ENCODE measurements at regions not wholly inside any gene's neighbourhood (a gene's known extent, or its start where the extent isn't known, plus 50 kb on each side); places are given as distances from the start of the nearest gene placed in this dataset.

GRCh38 chr20:1833728-1834726 lies 61.2 kb upstream of the SIRPA start:
- H3K36me3 ChIP-seq (ENCODE audit: insufficient read depth, low read length), result no peaks in the 10 kb centered on the region
- peaks cover 3% of the 10 kb centered on the region for H3K27me3 ChIP-seq (ENCODE audit: insufficient read depth, low read length)
- no peak overlapping the region for H2AFZ ChIP-seq (ENCODE audit: low read length, unreplicated experiment)
- no peak overlapping the region for H3K27ac ChIP-seq (ENCODE audit: low read depth, low read length)
- no peak overlapping the region for H3K4me3 ChIP-seq (ENCODE audit: low read depth, low read length)
- peaks cover 12% of the 10 kb centered on the region for H3K4me1 ChIP-seq (ENCODE audit: control insufficient read depth, insufficient read depth, low read length, unreplicated experiment)
- H3K79me2 ChIP-seq (ENCODE audit: control insufficient read depth, insufficient read depth, low read length, unreplicated experiment), result no peaks in the 10 kb centered on the region

GRCh38 chr20:1833216-1833615 lies 62.0 kb upstream of the SIRPA start:
- Histone ChIP-seq H3K27me3 (ENCODE audit: insufficient read depth, low read length) (peaks cover 3% of the 10 kb centered on the region), H3K79me2 (ENCODE audit: control insufficient read depth, insufficient read depth, low read length, unreplicated experiment) (no peaks in the 10 kb centered on the region), H3K4me3 (ENCODE audit: low read depth, low read length) (no peak overlapping the region), H3K36me3 (ENCODE audit: insufficient read depth, low read length) (no peaks in the 10 kb centered on the region), H3K27ac (ENCODE audit: low read depth, low read length) (no peak overlapping the region), H2AFZ (ENCODE audit: low read length, unreplicated experiment) (no peak overlapping the region), H3K4me1 (ENCODE audit: control insufficient read depth, insufficient read depth, low read length, unreplicated experiment) (peaks cover 12% of the 10 kb centered on the region)

- H3K36me3 ChIP-seq (ENCODE audit: insufficient read depth, low read length), result no peaks in the 10 kb centered on the region
- no peak overlapping the region for H3K27ac ChIP-seq (ENCODE audit: low read depth, low read length)
- H2AFZ ChIP-seq (ENCODE audit: low read length, unreplicated experiment), result no peak overlapping the region
- no peaks in the 10 kb centered on the region for H3K79me2 ChIP-seq (ENCODE audit: control insufficient read depth, insufficient read depth, low read length, unreplicated experiment)
- H3K4me1 ChIP-seq (ENCODE audit: control insufficient read depth, insufficient read depth, low read length, unreplicated experiment), result peaks cover 12% of the 10 kb centered on the region
- peaks cover 3% of the 10 kb centered on the region for H3K27me3 ChIP-seq (ENCODE audit: insufficient read depth, low read length)
- H3K4me3 ChIP-seq (ENCODE audit: low read depth, low read length), result no peak overlapping the region
These were observed 62.6 kb upstream of the SIRPA start for GRCh38 chr20:1832634-1833033.

GRCh38 chr20:1831606-1832005 lies 63.6 kb upstream of the SIRPA start:
- peaks cover 12% of the 10 kb centered on the region for H3K4me1 ChIP-seq (ENCODE audit: control insufficient read depth, insufficient read depth, low read length, unreplicated experiment)
- H3K27me3 ChIP-seq (ENCODE audit: insufficient read depth, low read length), result peaks cover 3% of the 10 kb centered on the region
- no peak overlapping the region for H3K27ac ChIP-seq (ENCODE audit: low read depth, low read length)
- H3K36me3 ChIP-seq (ENCODE audit: insufficient read depth, low read length), result no peaks in the 10 kb centered on the region
- no peaks in the 10 kb centered on the region for H3K79me2 ChIP-seq (ENCODE audit: control insufficient read depth, insufficient read depth, low read length, unreplicated experiment)
- H2AFZ ChIP-seq (ENCODE audit: low read length, unreplicated experiment), result no peak overlapping the region
- H3K4me3 ChIP-seq (ENCODE audit: low read depth, low read length), result no peak overlapping the region

- Histone ChIP-seq H3K4me1 (ENCODE audit: control insufficient read depth, insufficient read depth, low read length, unreplicated experiment) (peaks cover 12% of the 10 kb centered on the region), H3K4me3 (ENCODE audit: low read depth, low read length) (no peak overlapping the region), H2AFZ (ENCODE audit: low read length, unreplicated experiment) (no peak overlapping the region)
These were observed 64.1 kb upstream of the SIRPA start for GRCh38 chr20:1831096-1831495.

GRCh38 chr20:1830240-1830639 lies 65.0 kb upstream of the SIRPA start:
- H3K27ac ChIP-seq (ENCODE audit: low read depth, low read length), result no peak overlapping the region
- no peaks in the 10 kb centered on the region for H3K79me2 ChIP-seq (ENCODE audit: control insufficient read depth, insufficient read depth, low read length, unreplicated experiment)
- H3K36me3 ChIP-seq (ENCODE audit: insufficient read depth, low read length), result no peaks in the 10 kb centered on the region
- H3K4me1 ChIP-seq (ENCODE audit: control insufficient read depth, insufficient read depth, low read length, unreplicated experiment), result peaks cover 16% of the 10 kb centered on the region
- H2AFZ ChIP-seq (ENCODE audit: low read length, unreplicated experiment), result no peak overlapping the region
- H3K4me3 ChIP-seq (ENCODE audit: low read depth, low read length), result no peak overlapping the region
- H3K27me3 ChIP-seq (ENCODE audit: insufficient read depth, low read length), result peaks cover 3% of the 10 kb centered on the region

More at GRCh38 chr20:1831096-1831495, 64.1 kb upstream of the SIRPA start:
- H3K27me3 ChIP-seq (ENCODE audit: insufficient read depth, low read length), result peaks cover 3% of the 10 kb centered on the region
- H3K79me2 ChIP-seq (ENCODE audit: control insufficient read depth, insufficient read depth, low read length, unreplicated experiment), result no peaks in the 10 kb centered on the region
- no peak overlapping the region for H3K27ac ChIP-seq (ENCODE audit: low read depth, low read length)
- H3K36me3 ChIP-seq (ENCODE audit: insufficient read depth, low read length), result no peaks in the 10 kb centered on the region

- Histone ChIP-seq H3K79me2 (ENCODE audit: control insufficient read depth, insufficient read depth, low read length, unreplicated experiment) (no peaks in the 10 kb centered on the region), H3K4me1 (ENCODE audit: control insufficient read depth, insufficient read depth, low read length, unreplicated experiment) (peaks cover 16% of the 10 kb centered on the region), H3K27me3 (ENCODE audit: insufficient read depth, low read length) (peaks cover 3% of the 10 kb centered on the region; the same call in 1 of the 2 replicates), H3K27ac (ENCODE audit: low read depth, low read length) (no peak overlapping the region), H2AFZ (ENCODE audit: low read length, unreplicated experiment) (no peak overlapping the region), H3K36me3 (ENCODE audit: insufficient read depth, low read length) (no peaks in the 10 kb centered on the region), H3K4me3 (ENCODE audit: low read depth, low read length) (no peak overlapping the region)
These were observed 65.7 kb upstream of the SIRPA start for GRCh38 chr20:1829531-1829930.

GRCh38 chr20:1828786-1829131 lies 66.4 kb upstream of the SIRPA start:
- H3K4me3 ChIP-seq (ENCODE audit: low read depth, low read length), result no peak overlapping the region
- no peaks in the 10 kb centered on the region for H3K27me3 ChIP-seq (ENCODE audit: insufficient read depth, low read length)
- H2AFZ ChIP-seq (ENCODE audit: low read length, unreplicated experiment), result no peak overlapping the region
- no peak overlapping the region for H3K27ac ChIP-seq (ENCODE audit: low read depth, low read length)
- H3K4me1 ChIP-seq (ENCODE audit: control insufficient read depth, insufficient read depth, low read length, unreplicated experiment), result peaks cover 16% of the 10 kb centered on the region
- no peaks in the 10 kb centered on the region for H3K79me2 ChIP-seq (ENCODE audit: control insufficient read depth, insufficient read depth, low read length, unreplicated experiment)
- no peaks in the 10 kb centered on the region for H3K36me3 ChIP-seq (ENCODE audit: insufficient read depth, low read length)

- Histone ChIP-seq H3K4me3 (ENCODE audit: low read depth, low read length) (no peak overlapping the region), H3K27me3 (ENCODE audit: insufficient read depth, low read length) (no peaks in the 10 kb centered on the region), H3K4me1 (ENCODE audit: control insufficient read depth, insufficient read depth, low read length, unreplicated experiment) (peaks cover 16% of the 10 kb centered on the region), H3K36me3 (ENCODE audit: insufficient read depth, low read length) (no peaks in the 10 kb centered on the region), H2AFZ (ENCODE audit: low read length, unreplicated experiment) (no peak overlapping the region), H3K79me2 (ENCODE audit: control insufficient read depth, insufficient read depth, low read length, unreplicated experiment) (no peaks in the 10 kb centered on the region), H3K27ac (ENCODE audit: low read depth, low read length) (no peak overlapping the region)
These were observed 67.0 kb upstream of the SIRPA start for GRCh38 chr20:1827974-1828785.

- no peaks in the 10 kb centered on the region for H3K79me2 ChIP-seq (ENCODE audit: control insufficient read depth, insufficient read depth, low read length, unreplicated experiment)
- no peaks in the 10 kb centered on the region for H3K36me3 ChIP-seq (ENCODE audit: insufficient read depth, low read length)
- peaks cover 16% of the 10 kb centered on the region for H3K4me1 ChIP-seq (ENCODE audit: control insufficient read depth, insufficient read depth, low read length, unreplicated experiment)
- H3K4me3 ChIP-seq (ENCODE audit: low read depth, low read length), result no peak overlapping the region
- H2AFZ ChIP-seq (ENCODE audit: low read length, unreplicated experiment), result no peak overlapping the region
- no peak overlapping the region for H3K27ac ChIP-seq (ENCODE audit: low read depth, low read length)
- H3K27me3 ChIP-seq (ENCODE audit: insufficient read depth, low read length), result no peaks in the 10 kb centered on the region
These were observed 67.7 kb upstream of the SIRPA start for GRCh38 chr20:1827510-1827973.

Data from ACC112 (cell line).